GM19438 (cell line): ENCODE measurements at regions not wholly inside any gene's neighbourhood (a gene's known extent, or its start where the extent isn't known, plus 50 kb on each side); places are given as distances from the start of the nearest gene placed in this dataset.
"Not testable (repeated sequence)": the region's sequence is repeated elsewhere in the genome, so short reads cannot be mapped to it uniquely, and the experiment has no call there.

ENCODE experiments used
- ATAC-seq: cut with Tn5 transposase; IDR thresholded peaks from one replicate; pipeline ENCODE4 v1.9.1; 2021; ENCODE audit warnings: low read depth; ENCODE audit not compliant: unreplicated experiment

DNA sequence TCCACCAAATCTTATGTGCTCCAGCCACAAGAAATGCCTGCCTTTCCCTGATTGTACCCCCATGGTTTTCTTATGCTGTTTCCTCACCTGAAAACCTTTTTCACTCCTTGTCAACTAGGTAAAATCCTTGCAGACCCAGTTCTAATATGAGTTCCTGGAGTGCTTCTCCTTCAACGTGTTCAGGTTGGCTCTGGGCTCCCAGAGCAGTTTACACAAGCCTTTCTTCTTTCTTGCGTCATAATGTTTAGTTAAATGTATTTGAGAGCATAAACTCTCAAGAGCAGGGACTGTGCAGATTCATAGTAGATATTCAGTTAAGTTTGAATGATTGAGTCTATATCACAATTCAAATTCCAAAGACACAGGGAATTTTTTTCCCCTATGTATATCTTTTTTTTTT is 484.8 kb upstream of the CCDC196 start:
- no peak for ATAC-seq

DNA sequence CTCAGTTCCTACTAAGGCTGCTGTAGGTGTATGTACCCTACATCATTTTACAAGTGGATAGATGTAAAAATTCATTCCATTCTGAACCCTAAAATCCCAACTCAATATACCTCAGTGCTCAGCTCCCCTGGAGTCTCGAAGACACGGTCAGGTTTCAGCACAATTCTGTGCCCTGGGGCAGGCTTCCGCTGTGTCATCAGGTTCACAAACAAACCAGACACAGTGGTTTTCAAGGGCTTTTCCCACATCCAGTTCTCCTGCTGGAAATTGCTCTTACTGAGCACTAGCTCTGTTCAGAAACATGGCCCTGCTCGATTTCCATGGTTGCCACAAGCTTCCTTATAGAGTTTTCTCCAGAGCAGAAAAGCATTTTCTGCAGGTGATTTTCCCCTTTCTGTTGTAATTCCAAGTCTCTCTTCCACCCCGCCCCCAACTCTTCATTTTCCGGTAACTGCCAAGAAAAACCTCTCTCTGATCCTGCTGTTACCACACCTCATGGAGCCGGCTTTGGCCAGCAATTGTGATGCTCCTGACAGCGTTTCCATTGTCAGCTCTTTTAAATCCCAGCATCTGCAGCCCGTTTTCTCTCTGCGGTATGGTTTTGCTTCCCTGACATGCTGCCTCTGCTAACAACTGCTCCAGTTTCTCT is 483.0 kb upstream of the CCDC196 start:
- no peak for ATAC-seq

DNA sequence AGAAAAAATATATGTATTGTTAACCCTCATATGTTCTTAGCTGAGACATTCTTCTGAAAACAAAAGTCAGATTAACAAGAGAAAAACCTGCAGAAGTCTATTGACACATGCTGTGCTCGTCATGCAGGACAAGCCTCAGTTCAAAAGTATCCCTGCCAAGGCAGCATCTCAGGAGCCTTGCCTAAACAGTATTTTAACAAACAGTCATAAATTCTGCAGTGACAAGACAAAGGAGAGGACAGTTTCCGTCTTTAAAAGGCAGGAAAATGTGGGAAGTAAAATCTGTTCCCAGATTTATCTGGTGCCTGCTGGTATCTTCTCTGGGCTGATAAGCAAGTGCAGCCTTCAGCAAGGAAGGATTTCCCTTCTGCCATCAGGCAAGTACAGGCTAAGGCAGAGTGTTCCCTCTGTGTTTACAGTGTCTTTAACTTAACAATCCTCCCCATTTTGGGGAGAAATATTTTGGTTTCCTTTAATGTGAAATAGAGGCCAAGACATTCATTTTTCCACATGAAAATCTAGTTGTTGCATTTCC is 480.2 kb upstream of the CCDC196 start:
- ATAC-seq, result no peak

DNA sequence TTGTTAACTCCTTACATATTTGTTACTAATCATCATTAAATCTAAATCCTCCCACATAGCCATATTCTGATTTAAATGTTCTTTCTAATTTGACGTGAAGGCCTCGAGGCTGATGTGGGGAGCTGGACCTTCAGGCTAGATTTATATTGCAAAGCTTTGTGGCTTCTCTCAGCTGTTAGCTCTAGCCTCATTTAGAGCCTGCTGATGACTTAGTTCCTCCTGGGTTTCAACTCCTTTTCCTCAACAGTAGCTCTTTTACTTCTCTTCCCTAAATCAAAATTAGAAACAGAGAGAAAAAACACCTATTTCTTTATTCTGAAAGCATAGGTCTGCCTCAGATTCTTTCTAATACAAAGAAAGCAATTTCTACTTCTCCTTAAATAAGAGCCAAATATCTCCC is 477.5 kb upstream of the CCDC196 start:
- no peak for ATAC-seq

DNA sequence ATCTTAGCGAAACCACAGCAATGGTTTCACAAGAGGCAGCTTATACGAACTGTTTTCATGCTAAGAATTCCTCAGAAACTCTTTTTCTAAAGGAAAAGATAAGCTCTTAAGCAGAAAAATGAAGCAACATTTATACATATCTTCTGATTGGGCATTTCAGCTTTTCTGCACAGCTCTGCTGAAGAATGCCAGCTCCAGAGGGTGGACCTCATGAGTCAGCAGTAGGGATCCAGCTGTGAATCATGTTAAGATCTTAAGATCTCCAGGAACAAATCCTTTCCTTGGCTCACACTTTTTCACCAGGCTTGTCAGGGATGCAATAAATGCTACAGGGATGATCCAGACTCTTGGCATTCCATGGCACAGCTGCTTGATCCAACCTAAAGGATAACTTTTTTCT is 477.1 kb upstream of the CCDC196 start:
- ATAC-seq, result no peak

DNA sequence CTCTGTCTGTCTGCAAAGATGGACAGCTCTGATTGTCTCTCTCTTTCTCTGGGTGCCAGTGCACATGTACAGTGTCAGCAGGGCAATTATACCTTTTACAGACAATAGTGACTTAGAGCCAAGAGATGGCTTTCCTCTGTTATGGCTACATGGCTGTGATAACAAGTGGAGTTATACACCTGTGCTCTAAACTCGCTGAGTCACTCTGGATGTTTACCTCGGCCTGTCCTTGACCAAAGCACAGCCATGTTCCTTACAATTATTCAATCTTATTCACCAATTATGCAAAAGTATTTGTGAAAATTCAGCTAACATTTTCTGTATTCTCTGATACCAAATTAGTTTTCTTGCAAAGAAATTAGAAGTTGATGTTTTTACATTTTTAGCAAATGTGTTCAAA is 475.5 kb upstream of the CCDC196 start:
- no peak for ATAC-seq

DNA sequence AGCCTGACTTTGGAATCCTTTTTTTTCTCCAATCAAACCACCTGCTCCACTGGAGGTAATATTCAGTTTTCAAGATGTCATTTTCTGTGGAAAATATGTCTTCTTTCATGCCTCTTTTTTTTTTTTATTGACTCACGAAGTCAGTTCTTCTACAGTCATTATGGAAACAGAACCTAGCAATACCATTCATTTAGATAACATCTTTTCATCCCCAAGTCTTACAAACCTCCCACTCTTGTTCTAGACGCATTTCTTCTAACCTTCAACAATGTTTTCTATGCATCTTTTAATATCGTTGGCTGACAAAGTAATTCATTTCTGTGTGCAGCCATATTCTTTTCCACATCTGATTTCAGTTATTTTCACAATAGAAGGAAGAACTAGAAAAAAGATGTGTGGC is 474.3 kb upstream of the CCDC196 start:
- ATAC-seq, result no peak

DNA sequence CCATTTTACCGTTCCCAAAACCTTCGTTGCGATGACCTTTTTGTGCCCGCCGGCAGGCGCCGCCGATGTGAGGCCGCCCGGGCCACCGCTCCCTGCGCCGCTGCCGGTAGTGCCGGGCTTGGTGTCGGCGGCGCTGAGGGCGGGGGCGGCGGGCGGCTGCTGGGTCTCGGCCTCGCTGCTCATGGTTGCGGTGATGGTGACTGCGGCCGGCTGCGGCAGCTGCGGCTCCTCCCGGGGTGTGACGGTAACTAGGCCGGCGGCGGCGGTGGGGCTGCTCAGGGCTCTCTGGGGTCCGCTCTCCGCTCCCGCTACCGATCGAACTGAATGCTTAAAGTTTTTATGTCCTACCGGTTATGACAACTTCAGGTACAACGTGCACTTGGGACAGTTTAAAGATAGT is 472.6 kb upstream of the CCDC196 start:
- not testable (repeated sequence) for ATAC-seq

DNA sequence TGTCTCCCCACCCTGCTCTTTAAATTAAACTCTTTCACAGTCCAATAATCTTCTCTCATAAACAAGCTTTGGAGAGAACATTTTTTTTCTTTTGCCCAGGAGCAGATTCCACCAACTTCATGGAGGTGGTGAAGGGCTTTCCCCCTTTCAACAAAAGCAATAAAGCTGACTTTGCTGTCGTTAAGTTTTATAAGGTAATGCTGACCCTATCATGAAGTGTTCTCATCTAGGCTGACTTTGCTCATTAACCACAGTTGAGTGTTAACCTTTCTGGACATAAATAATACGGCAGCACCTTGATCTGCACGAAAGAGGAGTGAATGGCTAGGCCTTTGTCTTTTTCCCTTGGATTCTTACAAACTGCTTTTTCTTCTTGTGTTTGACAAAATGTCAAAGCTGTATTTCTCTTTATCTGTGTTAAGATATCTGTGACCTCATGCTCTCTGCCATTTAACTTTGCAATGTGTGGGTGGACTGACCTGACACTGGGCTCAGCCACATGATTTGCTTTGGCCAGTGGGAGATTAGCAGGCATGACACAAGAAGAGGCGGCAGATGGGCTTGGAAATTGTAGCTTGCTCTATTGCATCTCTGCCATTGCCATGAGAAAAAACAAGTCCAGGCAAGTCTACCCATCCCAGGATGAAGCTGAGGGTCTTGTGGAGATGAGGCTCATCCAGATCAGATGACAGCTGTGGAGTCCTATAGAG is 470.9 kb upstream of the CCDC196 start:
- no peak for ATAC-seq

DNA sequence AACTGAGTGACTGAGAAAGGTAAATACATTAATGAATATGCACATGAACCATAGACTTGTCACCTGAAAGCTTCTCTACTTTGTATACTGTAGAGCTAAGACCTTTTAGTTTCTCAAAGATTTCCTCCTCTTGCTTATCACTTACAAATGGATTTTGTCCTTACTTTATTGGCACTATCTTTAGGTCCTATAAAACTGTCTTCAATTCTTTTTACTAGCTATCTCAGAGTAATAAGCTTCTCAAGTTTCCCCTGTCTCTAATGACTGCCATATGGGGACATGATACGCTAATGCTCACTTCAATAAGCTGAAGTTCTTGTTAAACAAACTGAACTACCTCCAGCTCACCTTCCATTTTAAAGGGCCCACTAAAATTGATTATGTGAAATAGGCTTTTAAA is 468.2 kb upstream of the CCDC196 start:
- ATAC-seq, result no peak

DNA sequence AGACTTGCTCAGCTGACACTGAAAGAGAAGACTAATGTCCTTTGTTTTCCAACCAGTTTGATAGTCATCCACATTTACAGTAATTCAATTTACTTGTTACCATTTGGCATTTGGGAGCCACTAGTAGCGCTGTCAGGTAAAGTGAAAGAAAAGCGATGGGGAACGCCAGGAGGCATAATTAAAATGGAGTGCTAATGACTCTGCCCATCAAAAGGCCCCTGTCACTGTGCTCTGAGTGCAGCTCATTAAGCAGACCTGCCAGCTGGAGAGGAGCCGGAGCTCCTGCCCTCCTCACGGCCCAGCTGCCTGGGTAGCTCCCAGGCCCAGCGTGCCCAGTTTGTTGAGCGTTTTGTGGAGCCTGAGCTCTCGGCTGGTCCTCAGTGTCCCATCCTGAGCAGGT is 463.6 kb upstream of the CCDC196 start:
- no peak for ATAC-seq

DNA sequence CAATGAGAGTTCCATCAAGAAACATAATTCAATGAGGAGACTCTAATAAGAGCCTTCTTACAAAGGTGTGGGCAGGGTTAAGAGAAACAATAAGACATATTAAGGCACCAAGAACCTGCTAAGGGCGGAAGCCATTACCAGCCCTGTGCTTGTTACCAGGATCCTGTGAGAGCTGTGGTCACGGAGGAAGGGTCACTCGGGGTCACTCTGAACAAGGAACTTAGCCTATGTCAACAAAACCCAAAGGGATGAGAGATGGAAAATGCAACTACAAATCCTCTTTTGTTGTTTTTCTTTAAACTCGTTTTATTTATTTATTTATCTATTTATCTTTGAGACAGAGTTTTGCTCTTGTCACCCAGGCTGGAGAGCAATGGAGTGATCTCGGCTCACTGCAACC is 460.4 kb upstream of the CCDC196 start:
- no peak for ATAC-seq

DNA sequence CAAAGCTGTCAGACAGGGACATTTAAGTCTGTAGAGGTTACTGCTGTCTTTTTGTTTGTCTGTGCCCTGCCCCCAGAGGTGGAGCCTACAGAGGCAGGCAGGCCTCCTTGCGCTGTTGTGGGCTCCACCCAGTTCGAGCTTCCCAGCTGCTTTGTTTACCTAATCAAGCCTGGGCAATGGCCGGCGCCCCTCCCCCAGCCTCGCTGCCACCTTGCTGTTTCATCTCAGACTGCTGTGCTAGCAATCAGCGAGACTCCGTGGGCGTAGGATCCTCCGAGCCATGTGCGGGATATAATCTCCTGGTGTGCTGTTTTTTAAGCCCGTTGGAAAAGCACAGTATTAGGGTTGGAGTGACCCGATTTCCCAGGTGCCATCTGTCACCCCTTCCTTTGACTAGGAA is 454.2 kb upstream of the CCDC196 start:
- not testable (repeated sequence) for ATAC-seq

DNA sequence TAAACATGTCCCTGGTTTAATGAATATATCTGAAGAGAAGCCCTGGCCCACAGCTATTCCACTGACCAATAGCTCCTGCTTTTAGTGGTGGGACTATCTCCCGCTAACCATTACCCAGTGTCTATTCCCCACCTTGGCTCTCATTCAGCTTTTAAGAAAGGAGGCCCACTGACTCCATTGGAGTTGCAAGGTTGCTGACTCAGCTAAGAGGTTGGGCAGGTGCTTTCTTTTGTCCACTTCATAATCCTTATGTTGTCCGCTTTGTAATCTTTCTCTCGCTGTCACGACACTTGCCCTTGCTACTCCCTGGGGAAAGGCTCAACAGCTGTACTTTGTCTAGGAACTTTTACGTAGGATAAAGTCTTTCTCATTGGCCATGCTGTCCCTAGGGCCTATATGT is 453.4 kb upstream of the CCDC196 start:
- ATAC-seq, result no peak

DNA sequence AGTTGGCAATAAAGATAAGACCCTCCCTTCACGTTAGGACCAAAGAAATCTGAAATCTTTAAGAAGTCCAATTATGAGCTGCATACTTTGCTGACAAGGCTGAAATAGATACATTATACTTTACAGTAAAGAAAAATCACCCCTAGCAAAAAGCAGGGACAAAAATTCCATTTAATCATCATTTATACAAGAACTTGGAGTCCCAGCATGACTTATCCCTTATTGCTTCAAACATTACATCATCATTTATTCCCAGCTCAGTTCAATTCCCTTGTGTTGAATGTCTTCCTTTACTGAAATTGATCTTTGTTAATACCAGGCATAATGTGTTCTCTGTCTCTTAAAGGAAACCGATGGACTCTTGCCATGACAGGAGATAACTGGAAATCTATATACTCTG is 449.6 kb upstream of the CCDC196 start:
- ATAC-seq, result no peak

DNA sequence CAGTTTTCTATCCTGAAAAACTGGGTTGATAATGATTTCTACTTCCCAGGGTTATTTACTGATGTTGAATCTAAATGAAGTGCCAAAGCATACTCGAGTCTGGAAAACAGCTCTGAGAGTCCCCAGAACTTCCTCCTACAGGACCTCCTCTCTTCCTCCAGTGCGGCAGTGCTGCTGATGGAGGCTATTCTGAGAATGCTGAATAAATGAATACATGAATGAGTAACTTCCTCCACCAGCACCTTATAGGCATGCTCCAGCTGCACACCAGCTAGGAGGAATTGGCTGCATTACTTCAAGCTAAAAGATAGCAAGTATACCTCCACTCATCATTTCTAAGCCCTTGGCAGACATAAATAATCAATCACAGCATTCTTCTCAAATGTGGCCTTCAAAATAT is 448.8 kb upstream of the CCDC196 start:
- no peak for ATAC-seq

DNA sequence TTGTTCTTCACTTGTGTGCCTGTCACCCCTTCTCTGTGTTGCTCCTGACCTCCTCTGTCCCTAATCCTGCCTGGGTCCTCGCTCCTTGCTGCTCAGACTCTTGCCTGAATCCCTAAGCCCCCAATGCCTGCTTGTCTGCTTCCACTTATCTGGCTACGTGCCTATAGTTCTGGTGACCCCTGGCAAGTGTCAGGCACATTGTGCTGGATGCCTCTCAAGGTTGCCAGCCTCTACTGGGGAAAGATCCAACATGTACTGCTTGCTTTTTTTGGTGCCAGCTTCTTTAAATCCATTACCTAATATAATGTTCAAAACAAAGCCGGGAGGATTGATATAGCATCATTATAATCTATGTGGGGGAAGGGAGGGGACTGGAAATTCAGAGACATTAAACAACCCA is 448.0 kb upstream of the CCDC196 start:
- ATAC-seq, result no peak

DNA sequence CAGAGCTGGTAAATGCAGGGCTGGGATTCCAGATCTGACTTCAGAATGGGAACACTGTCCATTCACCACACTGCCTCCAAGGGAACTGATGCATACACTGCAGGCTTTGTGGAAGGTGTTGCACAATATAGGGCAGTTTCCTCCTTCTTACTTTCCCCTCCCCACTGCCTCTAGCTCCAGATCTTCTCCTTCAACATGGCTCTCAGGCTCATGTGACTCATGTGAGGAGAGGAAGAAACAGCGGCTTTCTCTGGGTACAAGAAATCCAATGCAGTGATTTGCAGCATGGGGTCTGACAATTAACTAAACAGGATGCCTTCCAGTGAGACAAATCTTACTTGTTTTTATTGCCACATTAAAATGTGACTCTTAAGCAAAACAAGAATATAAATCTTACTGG is 447.6 kb upstream of the CCDC196 start:
- no peak for ATAC-seq

DNA sequence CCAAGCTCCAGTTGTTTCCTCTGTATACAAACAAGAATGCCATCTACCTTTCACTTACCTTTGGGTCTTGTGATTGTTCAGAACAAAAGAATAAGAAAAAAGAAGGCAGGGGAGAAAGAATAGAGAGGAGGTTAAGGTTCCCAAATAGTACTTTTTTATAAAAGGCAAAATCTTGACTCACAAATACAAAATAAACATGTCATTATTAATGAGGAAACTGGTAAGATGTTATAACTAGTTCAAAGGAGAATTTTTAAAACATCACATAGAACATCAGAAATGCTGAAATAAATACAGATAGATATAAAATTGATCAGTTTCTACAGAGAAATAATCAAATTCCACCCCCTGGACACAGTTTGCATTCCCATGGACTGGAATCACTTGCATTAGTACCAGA is 446.7 kb upstream of the CCDC196 start:
- no peak for ATAC-seq

DNA sequence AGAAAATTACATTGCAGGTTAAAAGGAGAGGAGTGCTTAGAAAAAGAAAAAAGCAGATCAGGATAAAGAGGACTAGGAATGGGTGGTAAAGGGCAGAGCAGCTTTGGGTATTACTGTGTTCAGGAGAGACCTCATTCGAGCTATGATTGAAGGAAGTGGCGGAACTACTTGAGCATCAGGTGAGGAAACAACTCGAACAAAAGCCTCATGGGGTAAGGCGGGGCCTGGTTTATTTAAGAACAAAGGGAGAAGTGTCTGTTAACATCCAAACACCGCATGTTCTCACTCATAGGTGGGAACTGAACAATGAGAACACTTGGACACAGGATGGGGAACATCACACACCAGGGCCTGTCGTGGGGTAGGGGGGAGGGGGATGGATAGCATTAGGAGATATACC is 444.6 kb upstream of the CCDC196 start:
- no peak for ATAC-seq

DNA sequence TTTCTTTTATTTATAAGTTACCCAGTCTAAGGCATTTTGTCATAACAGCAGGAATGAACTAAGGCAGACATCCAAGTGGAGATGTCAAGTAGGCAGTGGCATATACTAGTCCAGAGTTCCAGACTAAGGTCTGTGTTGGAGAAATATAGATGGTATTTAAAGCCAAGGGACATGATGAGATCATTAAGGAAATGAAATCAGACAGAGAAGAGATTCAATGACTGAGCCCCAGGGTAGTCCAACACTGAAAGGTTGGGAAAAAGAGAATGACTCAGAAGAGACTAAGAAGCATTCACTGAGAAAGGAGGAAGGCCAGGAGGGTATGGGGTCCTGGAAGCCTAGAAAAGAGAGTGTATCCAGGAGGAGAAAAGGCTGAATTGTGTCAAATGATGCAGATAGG is 442.2 kb upstream of the CCDC196 start:
- no peak for ATAC-seq

DNA sequence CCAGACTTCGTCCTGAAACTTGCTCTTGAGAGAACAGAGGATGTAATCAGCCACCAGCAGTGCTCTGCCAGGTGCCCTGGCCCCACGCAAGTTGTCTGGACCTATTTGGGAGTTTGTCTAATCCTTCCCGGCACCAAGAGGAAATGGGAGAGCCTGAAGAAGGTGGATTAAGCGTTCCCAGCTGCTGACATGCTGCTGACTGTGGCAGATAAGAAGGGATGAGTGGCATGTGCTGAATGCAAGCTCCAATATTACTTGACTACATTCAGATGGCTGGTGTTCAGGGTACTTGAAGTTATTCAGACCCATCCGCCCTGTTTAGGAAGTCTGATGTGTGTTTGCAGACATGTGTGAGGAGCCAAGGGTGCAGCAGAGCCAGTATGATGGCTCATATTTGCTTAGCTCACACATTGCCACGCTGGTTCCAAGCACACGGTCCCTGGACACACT is 440.6 kb upstream of the CCDC196 start:
- no peak for ATAC-seq
